ENCODE measurements at regions not wholly inside any gene's neighbourhood (a gene's known extent, or its start where the extent isn't known, plus 50 kb on each side); places are given as distances from the start of the nearest gene placed in this dataset.

DNA sequence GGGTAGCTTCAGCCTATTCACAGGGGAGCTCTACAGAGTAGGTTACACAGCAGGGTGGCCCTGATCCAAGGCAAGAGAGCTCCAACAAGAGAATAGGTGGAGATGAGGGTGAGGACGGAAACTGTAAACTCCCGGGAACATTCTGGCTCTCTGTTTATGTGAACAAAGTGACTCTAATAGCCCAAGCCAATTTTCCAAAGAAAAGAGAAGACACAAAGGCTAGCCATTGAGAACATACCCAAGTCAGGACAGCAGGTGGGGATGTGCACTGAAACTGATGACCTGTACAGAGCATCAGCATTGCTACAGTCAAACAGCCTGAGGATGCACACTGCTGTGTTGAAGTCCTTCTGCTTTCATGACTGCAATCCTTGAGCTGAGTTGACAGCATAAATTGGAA, 136.0 kb upstream of the TOP1 start:
- TF ChIP-seq, protein P1, sequence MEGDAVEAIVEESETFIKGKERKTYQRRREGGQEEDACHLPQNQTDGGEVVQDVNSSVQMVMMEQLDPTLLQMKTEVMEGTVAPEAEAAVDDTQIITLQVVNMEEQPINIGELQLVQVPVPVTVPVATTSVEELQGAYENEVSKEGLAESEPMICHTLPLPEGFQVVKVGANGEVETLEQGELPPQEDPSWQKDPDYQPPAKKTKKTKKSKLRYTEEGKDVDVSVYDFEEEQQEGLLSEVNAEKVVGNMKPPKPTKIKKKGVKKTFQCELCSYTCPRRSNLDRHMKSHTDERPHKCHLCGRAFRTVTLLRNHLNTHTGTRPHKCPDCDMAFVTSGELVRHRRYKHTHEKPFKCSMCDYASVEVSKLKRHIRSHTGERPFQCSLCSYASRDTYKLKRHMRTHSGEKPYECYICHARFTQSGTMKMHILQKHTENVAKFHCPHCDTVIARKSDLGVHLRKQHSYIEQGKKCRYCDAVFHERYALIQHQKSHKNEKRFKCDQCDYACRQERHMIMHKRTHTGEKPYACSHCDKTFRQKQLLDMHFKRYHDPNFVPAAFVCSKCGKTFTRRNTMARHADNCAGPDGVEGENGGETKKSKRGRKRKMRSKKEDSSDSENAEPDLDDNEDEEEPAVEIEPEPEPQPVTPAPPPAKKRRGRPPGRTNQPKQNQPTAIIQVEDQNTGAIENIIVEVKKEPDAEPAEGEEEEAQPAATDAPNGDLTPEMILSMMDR (IDR thresholded peaks at IDR 0.05 in 2 of 3, conservative IDR thresholded peaks at IDR 0.05 in 1 of 3; ENCODE audit: insufficient read depth in 2 of 3, low read depth in 1 of 3, low read length in 3 of 3): peak in 2 of 3 experiments; percentile 14 to 22; a peak in 2 of 6 replicates
- TF ChIP-seq NRF1 (conservative IDR thresholded peaks at IDR 0.05 in 1 of 2, IDR thresholded peaks at IDR 0.05 in 1 of 2): no peak
- no peak for TF ChIP-seq PRPF4 (IDR thresholded peaks at IDR 0.05; ENCODE audit: insufficient read depth, low read depth, low read length, poor library complexity, severe bottlenecking)
- no peak for TF ChIP-seq NFE2 (IDR thresholded peaks at IDR 0.05; ENCODE audit: low read depth)
- no peak for TF ChIP-seq TEAD4 (IDR thresholded peaks at IDR 0.05; ENCODE audit: low read length)
- no peak for TF ChIP-seq TEAD4 (CRISPR knock-in tag; IDR thresholded peaks at IDR 0.05; ENCODE audit: borderline replicate concordance)
- TF ChIP-seq TAF15 (IDR thresholded peaks at IDR 0.05; ENCODE audit: low read depth, low read length): no peak
- TF ChIP-seq, protein P2, sequence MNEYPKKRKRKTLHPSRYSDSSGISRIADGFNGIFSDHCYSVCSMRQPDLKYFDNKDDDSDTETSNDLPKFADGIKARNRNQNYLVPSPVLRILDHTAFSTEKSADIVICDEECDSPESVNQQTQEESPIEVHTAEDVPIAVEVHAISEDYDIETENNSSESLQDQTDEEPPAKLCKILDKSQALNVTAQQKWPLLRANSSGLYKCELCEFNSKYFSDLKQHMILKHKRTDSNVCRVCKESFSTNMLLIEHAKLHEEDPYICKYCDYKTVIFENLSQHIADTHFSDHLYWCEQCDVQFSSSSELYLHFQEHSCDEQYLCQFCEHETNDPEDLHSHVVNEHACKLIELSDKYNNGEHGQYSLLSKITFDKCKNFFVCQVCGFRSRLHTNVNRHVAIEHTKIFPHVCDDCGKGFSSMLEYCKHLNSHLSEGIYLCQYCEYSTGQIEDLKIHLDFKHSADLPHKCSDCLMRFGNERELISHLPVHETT (CRISPR knock-in tag; conservative IDR thresholded peaks at IDR 0.05 in 1 of 2, IDR thresholded peaks at IDR 0.05 in 1 of 2): no peak
- no peak for TF ChIP-seq TGIF2 (CRISPR knock-in tag; IDR thresholded peaks at IDR 0.05)
- no peak for TF ChIP-seq ZNF354B (CRISPR knock-in tag; IDR thresholded peaks at IDR 0.05)

Data from K562 (cell line).